HepG2 (cell line): ENCODE measurements at regions not wholly inside any gene's neighbourhood (a gene's known extent, or its start where the extent isn't known, plus 50 kb on each side); places are given as distances from the start of the nearest gene placed in this dataset.

Experiments used
- ATAC-seq: fragments of 200-7000 bp; cut with Tn5 transposase; 3 replicates; pipeline ENCODE4 v1.9.1; 2020; ENCODE audit warnings: mild to moderate bottlenecking, moderate library complexity
- BruUV-seq: library from RNA; stranded (reverse); fragments of 400-500 nt; replicated peaks from 2 replicates; lab custom pipeline; 2021; lab: Mats Ljungman, UMichigan
- CTCF ChIA-PET: fragments of 300-600 bp; formaldehyde crosslinking; extraction: SDS; loops from one replicate; lab custom pipeline; 2021; ENCODE audit warnings: low total read pairs, inconsistent platforms, low intra/inter-chr PET ratio; lab: Yijun Ruan, JAX
- POLR2A ChIA-PET: fragments of 350-600 bp; sonication (Branson Sonifier 250); formaldehyde crosslinking; loops from one replicate; lab custom pipeline; 2020; ENCODE audit warnings: antibody characterized with exemption, inconsistent platforms; lab: Yijun Ruan, JAX
- DNase-seq: peaks from one replicate; pipeline ENCODE4 v3.0.0-alpha.2; 2015; ENCODE audit warnings: low spot score
- FAIRE-seq: peaks from 3 replicates; lab custom pipeline; 2011; peaks lifted over from hg19 to GRCh38; lab: Jason Lieb, UNC
- H2AFZ ChIP-seq: one replicate; pipeline ENCODE4 v1.6.1; 2011; ENCODE audit warnings: low read length, inconsistent platforms
- H3K27ac ChIP-seq: fragments of 300-600 bp; 3 replicates; pipeline ENCODE4 v1.8.0; 2011; ENCODE audit warnings: mixed run types, mild to moderate bottlenecking, mixed read lengths, low read length, inconsistent platforms; ENCODE audit not compliant: insufficient read depth; ENCODE audit errors: extremely low read length
- H3K27me3 ChIP-seq, 2 experiments: fragments of 200-600 bp in 1 of 2; 2 replicates in 1 of 2; 3 replicates in 1 of 2; pipeline versions ENCODE4 v1.6.0 to v1.8.0; 2011; ENCODE audit warnings: low read length in 2 of 2, mild to moderate bottlenecking in 2 of 2, moderate library complexity in 2 of 2, inconsistent platforms in 1 of 2; ENCODE audit not compliant: insufficient read depth in 2 of 2, control insufficient read depth in 1 of 2
- H3K36me3 ChIP-seq, 2 experiments: fragments of 200-600 bp in 1 of 2; replicated peaks in 1 of 2; 2 replicates in 1 of 2; 3 replicates in 1 of 2; pipeline versions ENCODE4 v1.5.1 to v1.8.0; 2011; ENCODE audit warnings: low read length in 2 of 2, inconsistent platforms in 1 of 2; ENCODE audit not compliant: insufficient read depth in 2 of 2, control insufficient read depth in 1 of 2
- H3K4me1 ChIP-seq: 2 replicates; pipeline ENCODE4 v1.5.1; 2012; ENCODE audit warnings: low read length, inconsistent platforms; ENCODE audit not compliant: insufficient read depth
- H3K4me2 ChIP-seq: 2 replicates; pipeline ENCODE4 v1.6.0; 2011; ENCODE audit warnings: low read depth, low read length, inconsistent platforms
- H3K4me3 ChIP-seq, 3 experiments: fragments of 200-600 bp in 1 of 3; sonication (generic), shearing (Covaris generic) in 1 of 3; replicated peaks in 1 of 3; 2 replicates each; pipeline ENCODE4 v1.5.1; 2011 to 2016; ENCODE audit warnings: low read length in 3 of 3, inconsistent platforms in 2 of 3, low read depth in 2 of 3, mild to moderate bottlenecking in 2 of 3, control low read depth in 1 of 3, mixed read lengths in 1 of 3; ENCODE audit not compliant: insufficient read depth in 1 of 3
- H3K79me2 ChIP-seq: one replicate; pipeline ENCODE4 v1.6.1; 2011; ENCODE audit warnings: low read length, inconsistent platforms; ENCODE audit not compliant: insufficient read depth
- H3K9ac ChIP-seq: 2 replicates; pipeline ENCODE4 v1.6.0; 2011; ENCODE audit warnings: mild to moderate bottlenecking, low read depth, low read length, inconsistent platforms; ENCODE audit not compliant: insufficient read depth
- H3K9me3 ChIP-seq: 2 replicates; pipeline ENCODE4 v1.5.1; 2012; ENCODE audit warnings: mild to moderate bottlenecking, low read length
- H4K20me1 ChIP-seq: 2 replicates; pipeline ENCODE4 v1.6.0; 2011; ENCODE audit warnings: inconsistent platforms, mild to moderate bottlenecking, low read length, moderate library complexity; ENCODE audit not compliant: insufficient read depth
- ZBTB7A ChIP-seq: sonication (generic); formaldehyde crosslinking; IDR thresholded peaks from 2 replicates; pipeline ENCODE4 v1.8.0; 2022; ENCODE audit warnings: mild to moderate bottlenecking, missing genetic modification reagents
- ZFAT ChIP-seq: sonication (generic); formaldehyde crosslinking; conservative IDR thresholded peaks from 2 replicates; pipeline ENCODE4 v1.8.1; 2023; ENCODE audit warnings: missing genetic modification reagents, inconsistent platforms
- ZNF234 ChIP-seq: sonication (generic); formaldehyde crosslinking; conservative IDR thresholded peaks from 2 replicates; pipeline ENCODE4 v1.5.1; 2020; ENCODE audit warnings: mild to moderate bottlenecking, missing genetic modification reagents
- ZNF703 ChIP-seq: sonication (generic); formaldehyde crosslinking; IDR thresholded peaks from 2 replicates; pipeline ENCODE4 v1.5.1; 2020; ENCODE audit warnings: missing genetic modification reagents, mild to moderate bottlenecking, moderate library complexity, borderline replicate concordance
- WGBS: methylation state at CpG from one replicate; pipeline ENCODE4 v1.1.6; 2017; ENCODE audit warnings: low lambda C conversion rate; 5-methylcytosine and 5-hydroxymethylcytosine counted together
- in situ Hi-C: cut with HindIII; loops from 2 replicates; pipeline ENCODE4 v1.10.0; 2017; ENCODE audit warnings: low pct_unique_long_range_greater_than_20kb; ENCODE audit not compliant: extremely low pct_ligation_motif_present
- intact Hi-C: fragments of 100-400 bp; cut with micrococcal nuclease; formaldehyde crosslinking; loops from one replicate; pipeline ENCODE4 v1.10.0; 2022; ENCODE audit not compliant: unreplicated experiment

DNA sequence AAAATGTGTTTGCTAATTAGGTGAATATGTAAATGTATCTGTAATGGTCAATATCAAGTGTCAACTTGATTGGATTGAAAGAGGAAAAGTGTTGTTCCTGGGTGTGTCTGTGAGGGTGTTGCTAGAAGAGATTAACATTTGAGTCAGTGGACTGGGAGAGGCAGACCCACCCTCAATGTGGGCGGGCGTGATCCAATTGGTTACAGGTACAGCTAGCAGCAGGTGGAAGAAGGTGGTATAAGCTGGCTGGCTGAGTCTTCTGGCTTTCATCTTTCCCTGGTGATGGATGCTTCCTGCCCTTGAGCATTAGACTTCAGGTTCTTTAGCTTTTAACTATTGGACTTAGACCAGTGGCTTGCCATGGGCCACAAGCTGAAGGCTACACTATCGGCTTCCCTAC, 779.0 kb upstream of the CTNND2 start:
- ATAC-seq (no peak), FAIRE-seq (no peak)
- CTCF ChIA-PET = no interaction called here

GRCh38 chr5:12679731-12680130, 775.5 kb upstream of the CTNND2 start:
- intact Hi-C loops = no loop called here
- DNase-seq = no peak
- H3K9me3 ChIP-seq = peaks cover 35% of the 10 kb centered on the region
- no peaks in the 10 kb centered on the region for H3K36me3 ChIP-seq
- H3K27ac ChIP-seq = no peak overlapping the region
- no peak for FAIRE-seq
- no peak for ATAC-seq
- no peak overlapping the region for H3K4me3 ChIP-seq
- ChIA-PET CTCF (no interaction called here), POLR2A (no interaction called here)
- H3K79me2 ChIP-seq = no peaks in the 10 kb centered on the region
- H3K9ac ChIP-seq = no peak overlapping the region
- TF ChIP-seq ZNF234 (CRISPR knock-in tag) (no peak), ZBTB7A (CRISPR knock-in tag) (no peak)
- BruUV-seq = no TSS peak
- no peaks in the 10 kb centered on the region for H3K27me3 ChIP-seq
- no peak overlapping the region for H3K4me2 ChIP-seq
- no peak overlapping the region for H2AFZ ChIP-seq
- no peaks in the 10 kb centered on the region for H3K4me1 ChIP-seq
- no peaks in the 10 kb centered on the region for H4K20me1 ChIP-seq
- in situ Hi-C loops = no loop called here

More for the DNA sequence above, 779.0 kb upstream of the CTNND2 start:
- intact Hi-C loops (no loop called here), in situ Hi-C loops (no loop called here)
- Histone ChIP-seq H3K36me3 (no peaks in the 10 kb centered on the region), H3K4me3 (no peak overlapping the region), H2AFZ (no peak overlapping the region), H3K27me3 (no peaks in the 10 kb centered on the region), H3K27ac (no peak overlapping the region), H3K79me2 (no peaks in the 10 kb centered on the region), H3K4me1 (no peaks in the 10 kb centered on the region), H3K4me2 (no peak overlapping the region), H4K20me1 (no peaks in the 10 kb centered on the region), H3K9me3 (peaks cover 23% of the 10 kb centered on the region)
- no peak for DNase-seq
- POLR2A ChIA-PET = no interaction called here
- 0% methylated on average over 2 of the region's 3 CpGs for WGBS
- TF ChIP-seq ZFAT (CRISPR knock-in tag) (no peak), ZNF703 (CRISPR knock-in tag) (no peak)
- TF ChIP-seq, all 625 proteins: peak for 0
- no TSS peak for BruUV-seq
- H3K9ac ChIP-seq = no peak overlapping the region
